ENCODE measurements at regions not wholly inside any gene's neighbourhood (a gene's known extent, or its start where the extent isn't known, plus 50 kb on each side); places are given as distances from the start of the nearest gene placed in this dataset.
A peak's percentile ranks its signal among the peaks of the same experiment; 100 is the strongest.

DNA sequence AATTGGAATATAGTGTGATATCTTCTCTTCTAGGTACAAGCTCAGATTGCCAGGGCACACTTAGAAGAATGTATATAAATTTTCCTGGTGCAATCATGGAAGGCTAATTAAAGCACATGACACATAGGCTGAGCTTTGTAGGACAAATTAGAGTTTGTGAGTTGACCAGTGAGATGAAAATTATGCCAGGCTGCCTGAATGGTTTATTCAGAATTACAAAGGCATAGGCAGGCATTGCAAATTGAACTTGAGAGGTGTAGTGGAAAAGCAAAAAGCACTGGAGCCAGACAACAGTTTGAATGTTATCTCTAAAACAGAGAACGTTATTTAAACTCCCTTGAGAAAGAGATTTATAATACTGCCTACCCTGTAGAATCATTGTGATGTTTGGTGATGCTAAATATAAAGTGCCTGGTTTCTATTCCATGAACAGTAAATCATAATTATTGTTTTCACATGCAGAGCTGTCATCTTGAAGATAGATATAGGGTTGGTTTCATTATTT lies 712.1 kb downstream of the TBC1D32 start:
- DNase-seq: no peak

DNA sequence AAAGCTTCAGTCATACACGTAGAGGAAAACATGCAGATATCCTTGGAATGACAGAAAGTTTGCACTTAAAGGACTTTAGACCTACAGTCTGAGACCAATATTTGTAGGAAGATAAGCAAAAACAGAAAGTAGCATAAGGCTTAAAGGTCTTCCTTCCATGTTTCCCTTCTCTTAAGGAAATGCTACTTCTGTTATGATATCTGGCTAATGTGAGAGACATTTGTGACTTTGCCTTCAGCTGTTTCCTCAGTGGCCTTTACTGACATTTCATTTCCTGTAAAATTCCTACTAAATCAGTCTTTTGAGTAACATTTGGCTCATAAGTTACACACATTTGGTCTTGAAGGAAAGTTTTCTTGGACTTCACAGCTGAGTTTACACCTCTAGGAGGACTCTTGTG lies 713.4 kb downstream of the TBC1D32 start:
- DNase-seq: no peak

DNA sequence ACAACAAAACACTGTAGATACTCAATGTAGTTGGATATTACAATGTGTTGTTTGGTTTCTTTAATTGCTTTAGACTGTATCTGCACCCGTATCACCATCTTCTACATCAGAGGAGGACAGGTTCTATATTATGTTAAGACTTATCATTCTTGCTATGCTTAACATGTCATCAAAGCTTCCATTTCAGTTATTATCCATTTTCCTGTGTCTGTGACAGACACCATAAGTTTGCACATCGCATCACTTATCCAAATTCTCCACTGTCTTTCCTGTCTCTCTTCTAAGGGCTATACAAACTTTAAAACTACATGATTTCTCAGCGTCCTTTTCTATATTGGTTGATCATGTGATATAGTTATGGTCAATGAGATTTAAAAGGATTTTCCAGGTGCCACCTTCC lies 719.0 kb downstream of the TBC1D32 start:
- DNase-seq: no peak

DNA sequence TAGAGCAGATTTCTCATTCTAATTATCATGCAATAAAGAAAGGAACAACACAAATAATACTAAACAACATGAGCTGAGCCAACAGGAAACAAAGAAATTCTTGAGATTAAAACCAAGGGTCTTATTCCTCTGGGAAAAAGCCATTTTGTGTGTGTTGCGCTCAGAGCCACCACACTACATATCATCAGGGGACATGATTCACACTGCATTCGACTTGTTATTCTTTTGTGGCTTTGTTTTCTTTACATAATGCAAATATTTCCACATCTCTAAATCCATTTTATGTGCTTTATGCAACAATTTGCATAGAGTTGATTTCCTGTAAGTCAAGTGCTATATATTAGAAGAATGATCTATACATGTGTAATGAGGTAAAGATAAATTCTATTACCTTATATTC lies 719.6 kb downstream of the TBC1D32 start:
- DNase-seq: no peak

DNA sequence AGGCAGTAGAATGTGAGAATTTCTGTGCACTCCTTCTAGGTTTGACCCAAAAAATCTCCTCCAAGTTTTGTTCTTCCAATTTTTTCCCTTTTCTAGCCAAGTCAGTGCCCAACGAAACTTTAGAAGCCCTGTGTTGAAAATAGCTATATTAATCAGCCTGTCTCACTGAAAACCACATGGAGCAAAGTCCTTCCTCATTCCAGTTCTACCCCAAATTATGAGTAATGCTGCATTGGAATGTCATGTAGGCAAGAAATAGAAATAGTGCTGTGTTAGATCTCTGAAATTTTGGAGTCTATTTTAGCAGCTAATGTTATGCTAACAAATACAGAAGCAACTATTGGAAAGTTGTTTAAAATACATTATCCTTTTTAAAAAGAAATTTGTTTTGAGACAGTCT lies 725.5 kb downstream of the TBC1D32 start:
- DNase-seq: no peak

DNA sequence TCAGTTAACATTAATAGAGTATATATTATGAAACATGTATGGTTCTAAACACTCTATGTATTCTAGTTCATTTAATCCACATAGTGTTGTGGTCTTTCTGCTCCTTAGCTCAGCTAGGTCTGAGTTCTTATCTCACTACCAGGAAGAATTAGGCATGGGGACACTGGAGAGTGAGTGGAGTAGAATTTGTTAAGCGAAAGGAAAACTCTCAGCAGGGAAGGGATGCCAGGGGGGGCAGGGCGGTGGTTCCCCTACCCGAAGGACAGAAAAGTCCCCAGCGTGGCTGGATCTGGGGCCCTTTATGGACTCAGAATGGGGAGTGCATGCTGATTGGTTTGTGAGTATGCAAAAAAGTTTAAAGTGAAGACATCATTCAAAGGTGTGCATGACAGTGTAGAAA lies 727.5 kb downstream of the TBC1D32 start:
- DNase-seq: no peak

DNA sequence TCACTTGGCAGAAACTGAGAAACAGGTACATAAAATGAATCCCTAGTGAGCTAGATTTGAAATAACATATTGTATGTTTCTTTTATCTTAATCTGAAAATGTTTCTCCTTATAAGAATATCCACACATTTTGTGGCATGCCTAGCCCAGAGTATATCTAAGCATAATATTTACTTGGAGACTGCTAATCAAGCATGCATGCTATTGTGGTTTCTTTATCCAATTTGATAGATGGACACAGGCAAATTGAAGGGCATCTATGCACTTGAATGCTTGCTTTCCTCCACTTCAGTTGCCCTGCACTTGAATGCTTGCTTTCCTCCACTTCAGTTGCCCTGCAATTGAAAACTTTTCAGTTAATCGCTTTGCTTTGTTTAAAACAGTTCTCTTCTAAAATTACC lies 729.8 kb downstream of the TBC1D32 start:
- no peak for DNase-seq

DNA sequence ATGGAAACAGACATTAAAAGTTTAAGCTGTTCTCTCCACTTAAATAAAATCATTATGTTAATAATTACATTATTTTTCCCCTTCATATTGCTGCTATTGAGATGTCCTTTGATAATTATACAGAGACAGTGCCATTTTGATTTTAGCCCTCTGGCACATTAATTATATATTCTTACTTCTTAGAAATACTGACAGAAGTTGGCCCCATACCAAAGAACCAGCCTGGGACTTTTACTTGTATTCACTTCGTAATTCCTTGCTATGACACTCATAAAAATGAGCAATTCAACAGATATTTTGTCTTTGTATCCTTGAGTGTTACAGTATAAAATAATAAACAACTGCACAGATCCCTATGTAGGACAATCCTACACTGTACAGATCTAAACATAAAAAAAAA lies 743.7 kb downstream of the TBC1D32 start:
- DNase-seq: no peak

DNA sequence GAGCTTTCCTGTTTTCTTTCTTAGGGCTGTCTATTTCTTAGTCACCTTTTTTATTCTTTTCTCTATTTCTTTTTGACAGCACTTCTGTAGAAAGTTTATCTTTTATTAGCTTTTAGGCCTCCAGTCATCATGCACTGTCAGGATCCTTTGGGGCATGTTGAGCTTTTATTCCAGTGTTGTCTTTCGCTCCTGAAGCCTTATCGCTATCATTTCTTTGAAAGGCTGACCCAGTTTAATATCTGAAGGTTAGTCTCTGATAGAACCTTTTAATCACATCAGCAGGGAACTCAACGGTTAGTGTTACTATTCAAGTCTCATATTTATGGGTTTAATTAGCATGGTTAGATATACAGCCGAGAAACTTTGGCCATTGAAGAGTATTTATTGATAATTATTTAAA lies 745.9 kb downstream of the TBC1D32 start:
- no peak for DNase-seq

DNA sequence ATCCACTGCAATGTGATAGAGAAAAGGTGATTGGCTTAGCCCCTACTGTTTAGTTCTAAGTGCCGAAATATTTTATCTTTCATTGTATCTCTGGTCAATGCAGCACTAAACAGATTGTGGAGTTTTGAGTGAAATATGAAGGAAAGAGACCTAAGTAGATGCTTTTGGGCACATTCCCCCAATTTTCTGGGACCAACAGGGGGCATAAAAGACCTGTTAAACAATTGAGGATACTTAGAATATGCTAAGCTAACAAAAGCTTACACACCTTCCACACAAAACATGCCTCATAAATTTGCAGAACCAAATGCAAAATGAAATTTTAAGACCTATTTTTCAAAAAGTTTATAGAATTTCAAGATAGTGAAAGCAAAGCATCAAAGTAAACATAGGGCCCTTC lies 746.9 kb downstream of the TBC1D32 start:
- no peak for DNase-seq

DNA sequence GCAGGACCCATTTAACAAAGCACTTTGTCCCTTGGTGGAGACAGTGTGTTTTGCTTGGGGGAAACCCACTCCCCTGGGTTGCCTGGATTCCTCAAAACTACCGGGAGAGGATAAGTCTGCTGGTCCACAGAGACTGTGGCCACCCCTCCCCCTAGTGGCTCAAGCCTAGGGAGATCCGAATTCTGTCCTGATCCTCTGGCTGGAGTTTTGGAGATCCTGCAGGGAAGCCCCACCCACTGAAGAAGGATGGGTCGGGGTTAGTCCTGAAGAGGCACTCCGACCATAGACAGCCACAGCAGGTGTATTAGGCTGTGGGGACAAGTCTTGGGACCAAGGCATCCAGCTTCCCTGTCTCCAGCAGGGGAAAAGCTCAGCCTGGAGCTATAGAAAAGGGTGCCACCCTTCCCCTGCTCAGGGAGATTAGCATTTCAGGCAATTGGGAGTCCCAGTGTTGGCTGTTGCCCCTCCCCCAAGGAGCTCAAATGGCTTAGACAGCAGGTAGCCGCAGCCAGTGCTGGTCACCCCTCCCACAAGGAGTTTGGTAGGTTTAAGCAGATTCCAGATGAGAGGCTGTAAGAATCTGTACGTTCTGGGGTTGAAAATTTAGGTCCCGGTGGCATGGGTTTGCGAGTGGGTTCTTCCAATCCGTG lies 750.0 kb downstream of the TBC1D32 start:
- DNase-seq: no peak

DNA sequence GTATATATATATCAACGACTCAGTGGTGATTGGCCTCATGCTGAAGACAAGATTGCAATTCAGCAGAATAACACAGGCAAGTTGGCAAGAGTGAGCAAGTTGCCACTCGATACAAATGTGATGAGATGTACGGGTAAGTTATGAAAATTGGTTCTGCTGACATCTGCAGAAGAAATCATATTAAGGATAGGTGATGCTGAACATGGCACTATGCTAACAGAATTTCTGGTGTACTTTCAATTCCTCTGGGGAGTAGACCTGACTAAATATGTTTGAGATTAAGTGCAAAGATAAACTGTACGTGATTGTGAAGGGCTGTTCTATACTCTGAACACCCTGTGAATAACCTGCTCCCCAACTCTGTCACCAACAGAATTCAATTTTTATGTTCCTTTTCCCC lies 758.2 kb downstream of the TBC1D32 start:
- no peak for DNase-seq

DNA sequence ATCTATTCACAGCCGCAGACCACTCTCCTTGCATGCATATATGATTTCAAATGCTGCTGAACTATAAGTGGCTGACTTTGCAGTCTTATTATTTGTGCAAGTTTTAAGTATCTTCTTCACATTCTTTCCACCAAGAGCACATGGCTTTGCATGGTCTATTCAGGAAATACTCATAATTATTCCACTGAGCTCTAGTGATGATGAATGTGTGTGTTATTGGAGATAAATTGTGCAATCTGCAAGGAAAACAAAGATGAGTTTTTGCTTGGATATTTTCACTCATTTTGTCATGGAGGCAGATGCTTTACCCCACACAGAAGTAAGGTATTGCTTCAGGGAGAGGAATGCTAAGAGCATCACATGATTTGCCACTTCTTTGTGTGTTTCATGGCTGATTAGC lies 764.6 kb downstream of the TBC1D32 start:
- no peak for DNase-seq

DNA sequence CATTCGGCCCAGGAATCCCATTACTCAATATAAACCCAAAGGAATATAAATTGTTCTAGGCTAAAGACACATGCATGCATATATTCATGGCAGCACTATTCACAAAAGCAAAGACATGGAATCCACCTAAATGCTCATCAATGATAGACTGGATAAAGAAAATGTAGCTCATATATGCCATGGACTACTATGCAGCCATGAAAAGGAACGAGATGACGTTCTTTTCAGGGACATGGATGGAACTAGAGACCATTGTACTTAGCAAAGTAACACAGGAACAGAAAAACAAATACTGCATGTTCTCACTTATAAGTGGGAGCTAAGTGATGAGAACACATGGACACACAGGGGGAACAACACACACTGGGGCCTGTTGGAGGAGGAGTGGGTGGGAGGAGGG lies 769.5 kb downstream of the TBC1D32 start:
- no peak for DNase-seq

DNA sequence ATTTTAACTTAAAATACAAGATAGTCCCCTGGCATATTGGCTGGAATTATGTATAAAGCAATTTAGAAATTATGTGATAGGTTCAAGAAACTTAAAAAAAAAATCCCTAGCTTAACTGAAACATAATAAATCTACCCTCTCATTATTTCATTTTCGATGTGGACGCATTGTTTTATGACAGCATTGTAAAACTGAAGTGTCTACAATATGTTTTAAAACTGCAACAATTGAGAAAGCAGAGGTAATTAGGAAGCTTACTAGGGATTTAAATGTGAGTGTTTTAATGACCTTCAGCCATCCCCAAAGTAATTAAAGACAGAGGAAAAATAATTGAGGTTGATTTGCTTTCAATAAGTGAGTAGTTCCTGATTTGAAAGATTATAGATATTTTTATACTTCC lies 776.0 kb downstream of the TBC1D32 start:
- DNase-seq: no peak

DNA sequence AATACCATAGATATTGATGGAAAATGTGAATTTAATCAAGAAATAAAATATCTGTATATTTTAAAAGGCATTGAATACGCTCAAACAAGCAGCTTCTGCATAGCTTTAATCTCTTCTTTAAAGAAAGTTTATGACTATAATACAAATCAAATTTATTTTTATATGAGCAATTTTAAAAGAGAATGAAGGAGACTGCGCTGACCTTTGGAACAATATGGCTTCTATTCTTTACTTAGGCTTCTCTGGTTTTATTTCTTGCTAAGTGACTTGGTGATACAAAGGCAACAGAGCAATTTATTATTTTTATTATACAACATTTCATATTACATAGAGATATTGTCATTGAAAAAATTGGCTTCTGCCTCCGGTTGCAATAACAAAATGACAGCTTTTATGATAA lies 776.7 kb downstream of the TBC1D32 start:
- no peak for DNase-seq

DNA sequence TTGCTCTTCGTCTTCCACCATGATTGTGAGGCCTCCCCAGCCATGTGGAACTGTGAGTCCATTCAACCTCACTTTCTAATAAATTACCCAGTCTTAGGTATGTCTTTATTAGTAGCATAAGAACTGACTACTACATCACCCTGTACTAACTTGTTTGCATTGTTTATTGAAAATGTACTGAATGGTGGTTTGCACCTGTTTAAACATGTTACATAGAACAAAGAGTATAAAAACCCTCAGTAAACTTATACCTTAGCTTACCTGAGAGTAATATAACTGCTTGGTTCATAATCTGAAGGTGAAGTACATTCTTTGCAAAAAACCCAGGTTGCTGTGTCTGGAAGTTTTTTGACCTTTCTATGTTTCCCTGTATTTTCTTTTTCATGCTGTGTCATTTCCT lies 777.8 kb downstream of the TBC1D32 start:
- no peak for DNase-seq

DNA sequence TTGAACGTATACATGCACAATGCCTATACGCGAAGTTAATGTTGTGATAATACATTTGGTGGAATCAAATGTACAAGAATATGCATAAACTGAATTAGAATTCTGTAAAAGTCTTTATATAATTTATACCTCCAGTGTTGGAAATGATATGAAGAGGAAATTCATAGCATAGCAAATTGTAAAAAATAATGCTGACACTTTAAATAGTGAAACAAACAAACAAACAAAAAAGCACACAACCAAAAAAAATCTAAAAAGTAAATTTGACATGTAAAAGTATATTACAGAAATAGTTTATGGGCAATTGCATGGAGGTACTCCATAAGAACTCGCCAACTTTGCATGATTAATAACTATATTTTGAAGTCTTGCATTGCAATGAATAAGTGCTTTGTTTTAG lies 780.9 kb downstream of the TBC1D32 start:
- no peak for DNase-seq

DNA sequence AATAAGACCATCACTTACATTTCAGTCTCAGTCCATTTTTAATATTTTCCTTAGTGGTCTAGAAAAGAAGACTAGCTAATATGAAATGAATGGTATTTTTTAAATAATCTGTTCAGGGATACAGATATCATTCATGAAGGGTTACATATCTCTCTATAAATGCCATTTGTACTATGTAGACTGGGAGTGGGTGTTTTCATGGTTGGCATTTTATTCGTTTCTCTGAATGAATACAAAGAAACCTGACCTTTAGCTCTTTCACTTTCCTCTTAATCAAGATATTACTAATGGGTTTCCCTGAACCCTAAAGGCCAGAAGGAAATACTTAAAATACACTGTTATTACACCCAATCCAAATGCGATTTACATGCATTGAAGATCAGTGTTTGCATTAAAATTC lies 788.9 kb downstream of the TBC1D32 start:
- DNase-seq: no peak

DNA sequence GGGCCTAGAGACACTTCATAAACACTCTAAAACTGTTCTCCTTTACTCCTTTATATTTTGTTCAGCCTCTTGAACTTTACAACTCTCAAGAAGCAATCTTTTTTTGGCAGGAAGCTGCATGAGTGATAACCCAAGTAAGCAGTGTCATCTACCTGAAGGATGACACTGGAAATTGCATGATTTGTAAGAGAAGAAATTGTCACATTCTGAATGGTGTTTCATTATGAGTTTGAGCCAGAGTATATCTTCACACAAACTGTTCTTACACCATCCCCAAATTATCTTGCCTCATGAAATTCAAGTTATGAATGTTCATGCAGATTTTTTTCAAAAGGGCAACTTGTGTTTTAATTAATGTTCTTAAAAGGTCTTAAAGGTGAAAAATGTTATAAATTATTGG lies 799.3 kb downstream of the TBC1D32 start:
- DNase-seq: no peak

DNA sequence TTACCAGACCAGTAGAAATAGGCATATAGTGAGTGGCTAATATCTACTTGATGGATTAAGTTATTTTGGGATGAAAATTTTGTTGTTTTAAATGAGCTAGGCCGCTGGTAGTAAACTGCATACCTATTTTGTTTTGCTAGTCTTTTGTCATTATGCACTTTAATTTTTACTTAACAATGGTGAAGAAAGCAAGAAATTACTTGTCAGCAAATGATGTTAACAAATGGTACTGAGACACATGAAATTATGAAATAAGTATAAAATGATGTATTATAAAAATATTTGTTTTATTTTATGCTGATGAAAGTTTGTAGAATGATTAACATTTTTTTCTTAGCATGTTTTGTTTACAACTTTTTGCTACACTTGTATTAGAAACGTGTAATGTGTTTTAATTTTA lies 807.7 kb downstream of the TBC1D32 start:
- no peak for DNase-seq

DNA sequence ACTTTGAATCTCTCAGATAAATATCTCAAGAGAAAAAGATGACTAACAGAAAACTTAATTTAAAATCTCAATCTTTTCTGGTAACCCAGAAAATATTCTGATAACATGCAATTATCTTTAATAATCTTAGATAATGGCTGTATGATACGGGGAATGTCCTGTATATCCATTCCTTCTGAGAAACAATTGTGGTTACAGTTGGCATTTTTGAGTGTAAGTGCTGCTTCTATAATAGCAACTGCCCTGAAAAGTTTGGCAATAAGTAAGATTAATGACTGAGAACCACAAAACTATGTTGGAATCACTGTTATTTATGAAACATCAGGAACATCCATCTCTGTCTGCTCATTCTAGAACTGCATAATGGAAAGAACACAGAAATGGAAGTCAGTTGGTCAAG lies 819.7 kb downstream of the TBC1D32 start:
- no peak for DNase-seq

DNA sequence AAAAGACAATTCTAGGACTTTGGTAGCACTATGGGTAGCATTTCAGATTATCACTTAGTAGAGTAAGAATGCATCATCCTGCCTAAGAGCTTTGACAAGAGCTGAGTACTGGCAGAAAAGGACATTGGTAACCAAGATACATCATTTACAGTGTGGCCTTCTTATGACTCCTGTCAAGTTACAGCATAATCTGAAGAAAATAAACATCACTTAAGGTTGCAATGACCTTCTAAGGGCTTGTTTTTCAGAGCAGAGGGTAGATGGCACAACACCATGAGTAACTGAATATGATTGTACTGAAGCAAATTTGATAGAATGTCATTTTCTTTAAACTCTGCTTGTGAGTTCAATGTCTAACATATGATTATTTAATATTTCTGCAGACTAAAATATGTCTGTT lies 822.6 kb downstream of the TBC1D32 start:
- DNase-seq: no peak

DNA sequence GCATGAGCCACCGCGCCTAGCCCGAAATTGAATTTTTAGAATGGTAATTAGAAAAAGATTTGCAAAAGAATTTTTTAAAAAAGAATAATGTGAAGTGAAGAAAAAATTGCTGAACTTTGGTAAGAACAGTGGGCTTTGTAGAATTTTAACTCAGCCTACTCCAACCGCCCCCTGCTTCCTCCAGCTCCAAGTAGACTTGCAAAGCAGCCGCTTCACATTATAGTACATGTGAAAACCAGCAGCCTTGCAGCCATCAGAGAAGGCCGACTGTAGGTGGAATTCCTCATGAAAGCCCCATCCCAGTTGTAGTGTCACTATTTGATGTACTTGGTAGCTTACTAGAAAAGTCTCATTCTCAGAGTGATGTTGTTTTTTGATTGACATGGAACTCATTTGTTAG lies 835.6 kb downstream of the TBC1D32 start:
- DNase-seq: no peak

DNA sequence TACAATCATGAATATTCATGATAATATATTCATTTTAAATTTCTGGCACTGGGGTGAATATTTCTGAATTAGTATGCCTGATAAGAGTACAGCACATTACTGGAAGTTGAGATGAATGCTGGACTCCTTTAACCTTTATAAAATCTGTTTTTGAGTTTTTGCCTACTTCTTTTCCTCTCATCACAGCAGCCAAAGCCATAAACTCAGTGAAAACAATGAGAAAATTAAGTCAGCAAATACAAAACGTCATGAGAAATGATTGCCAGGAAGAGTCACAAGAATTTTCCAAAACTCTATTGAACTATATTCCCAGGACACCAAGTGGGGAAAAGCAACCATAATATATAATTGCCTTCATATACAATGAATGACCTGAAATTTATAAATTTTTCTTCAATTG lies 837.6 kb downstream of the TBC1D32 start:
- DNase-seq: peak; percentile 28
